Stomach (tissue), 8 donors: ENCODE measurements at regions not wholly inside any gene's neighbourhood (a gene's known extent, or its start where the extent isn't known, plus 50 kb on each side); places are given as distances from the start of the nearest gene placed in this dataset.

ENCODE experiments used
- DNase-seq, 2 donors: peaks; one replicate each; pipeline versions ENCODE4 v3.0.0 to v3.0.0-alpha.2; 2013 to 2019
- H3K27ac ChIP-seq, 5 donors: fragments of 200-600 bp in 4 of 5; sonication (generic) in 4 of 5; one replicate each; pipeline ENCODE4 v1.5.1; 2013 to 2019; ENCODE audit warnings: mild to moderate bottlenecking in 1 of 5, moderate library complexity in 1 of 5
- H3K27me3 ChIP-seq, 3 donors: fragments of 200-600 bp; sonication (generic); one replicate each; pipeline ENCODE4 v1.5.1; 2017 to 2019; ENCODE audit warnings: mixed run types in 1 of 3
- H3K36me3 ChIP-seq, 4 donors: fragments of 200-600 bp; sonication (generic); 1 replicate in 3 of 4; 2 replicates in 1 of 4; pipeline ENCODE4 v1.5.1; 2016 to 2019
- H3K4me1 ChIP-seq, 4 donors: fragments of 200-600 bp; sonication (generic); one replicate each; pipeline ENCODE4 v1.5.1; 2016 to 2019
- H3K4me3 ChIP-seq, 4 donors: fragments of 200-600 bp; sonication (generic) in 3 of 4; one replicate each; pipeline ENCODE4 v1.5.1; 2016 to 2019; ENCODE audit warnings: mild to moderate bottlenecking in 1 of 4
- H3K9me3 ChIP-seq, 4 donors: fragments of 200-600 bp; sonication (generic); one replicate each; pipeline ENCODE4 v1.5.1; 2016 to 2019
- EP300 ChIP-seq: sonication (generic); formaldehyde crosslinking; IDR thresholded peaks from one replicate; pipeline ENCODE4 v1.6.1; 2017; ENCODE audit warnings: antibody characterized with exemption
- POLR2A ChIP-seq, 4 donors: fragments of 450-650 bp; IDR thresholded peaks; one replicate each; pipeline ENCODE4 v1.6.1; 2016; ENCODE audit warnings: antibody characterized with exemption in 4 of 4, control low read depth in 2 of 4, mild to moderate bottlenecking in 1 of 4, moderate library complexity in 1 of 4
- POLR2AphosphoS5 ChIP-seq, 3 donors: sonication (generic); formaldehyde crosslinking; IDR thresholded peaks; one replicate each; pipeline ENCODE4 v1.6.1; 2016; ENCODE audit warnings: antibody characterized with exemption in 3 of 3
- WGBS, 5 donors: extraction: QIAGEN DNeasy Blood & Tissue Kit in 3 of 5; methylation state at CpG; one replicate each; pipeline versions ENCODE4 v1.1.5 to v1.1.7; 2013 to 2018; 5-methylcytosine and 5-hydroxymethylcytosine counted together
- intact Hi-C: fragments of 100-400 bp; cut with DNase I; formaldehyde crosslinking; loops from one replicate; pipeline ENCODE4 v1.15.1; 2023; ENCODE audit warnings: low total_unique reads
- TF ChIP-seq, protein P1 (sequence below), 7 experiments: fragments of 450-650 bp in 4 of 7; fragments of 200-600 bp in 3 of 7; sonication (generic) in 3 of 7; IDR thresholded peaks; one replicate each; pipeline ENCODE4 v1.5.1; 2016 to 2019; ENCODE audit warnings: antibody characterized with exemption in 7 of 7, control low read depth in 2 of 7, mild to moderate bottlenecking in 1 of 7
- donor health status: healthy with polysubstance abuse.
- donor health status: Bipolar disorder and iron deficiency.
- donor health status: healthy.

DNA sequence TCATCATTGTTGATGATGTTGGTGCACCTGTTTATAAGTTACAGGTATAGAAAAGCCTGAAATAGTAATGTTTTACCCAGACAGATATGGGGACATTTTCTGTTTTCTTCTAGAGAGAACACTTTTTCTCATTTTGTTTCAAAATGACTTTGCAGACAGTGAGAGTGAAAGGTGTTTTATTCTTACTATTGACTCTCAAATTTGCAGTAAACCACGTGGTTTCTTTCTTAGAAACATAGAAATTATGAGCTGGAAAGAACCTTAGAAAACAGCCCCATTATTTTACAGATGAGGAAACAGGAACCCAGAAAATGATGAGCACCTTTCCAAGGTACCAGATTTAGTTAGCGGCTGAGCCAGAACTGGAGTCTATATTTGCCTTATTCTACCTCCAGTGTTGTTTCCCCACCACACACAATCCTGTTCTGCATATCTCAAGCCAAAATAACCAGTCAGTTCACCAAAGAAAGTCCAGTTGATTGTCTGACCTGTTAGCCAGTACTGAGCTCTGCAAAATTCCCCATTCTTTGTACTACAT, 138.9 kb upstream of the AHR start:
- Histone ChIP-seq H3K4me3 (no peak overlapping the region), H3K36me3 (no peaks in the 10 kb centered on the region), H3K9me3 (no peaks in the 10 kb centered on the region), H3K27me3 (no peaks in the 10 kb centered on the region), H3K27ac (no peak overlapping the region), H3K4me1 (no peaks in the 10 kb centered on the region)
- DNase-seq: no peak
- WGBS, 5 donors: 73 to 78% (median 76%) methylated on average over 2 of the region's 2 CpGs
- TF ChIP-seq POLR2AphosphoS5 (IDR thresholded peaks at IDR 0.05): no peak
- no peak for TF ChIP-seq EP300
- TF ChIP-seq, protein P1, sequence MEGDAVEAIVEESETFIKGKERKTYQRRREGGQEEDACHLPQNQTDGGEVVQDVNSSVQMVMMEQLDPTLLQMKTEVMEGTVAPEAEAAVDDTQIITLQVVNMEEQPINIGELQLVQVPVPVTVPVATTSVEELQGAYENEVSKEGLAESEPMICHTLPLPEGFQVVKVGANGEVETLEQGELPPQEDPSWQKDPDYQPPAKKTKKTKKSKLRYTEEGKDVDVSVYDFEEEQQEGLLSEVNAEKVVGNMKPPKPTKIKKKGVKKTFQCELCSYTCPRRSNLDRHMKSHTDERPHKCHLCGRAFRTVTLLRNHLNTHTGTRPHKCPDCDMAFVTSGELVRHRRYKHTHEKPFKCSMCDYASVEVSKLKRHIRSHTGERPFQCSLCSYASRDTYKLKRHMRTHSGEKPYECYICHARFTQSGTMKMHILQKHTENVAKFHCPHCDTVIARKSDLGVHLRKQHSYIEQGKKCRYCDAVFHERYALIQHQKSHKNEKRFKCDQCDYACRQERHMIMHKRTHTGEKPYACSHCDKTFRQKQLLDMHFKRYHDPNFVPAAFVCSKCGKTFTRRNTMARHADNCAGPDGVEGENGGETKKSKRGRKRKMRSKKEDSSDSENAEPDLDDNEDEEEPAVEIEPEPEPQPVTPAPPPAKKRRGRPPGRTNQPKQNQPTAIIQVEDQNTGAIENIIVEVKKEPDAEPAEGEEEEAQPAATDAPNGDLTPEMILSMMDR (IDR thresholded peaks at IDR 0.05): no peak
- no peak for TF ChIP-seq POLR2A (IDR thresholded peaks at IDR 0.05)
- intact Hi-C loops: no loop called here

DNA sequence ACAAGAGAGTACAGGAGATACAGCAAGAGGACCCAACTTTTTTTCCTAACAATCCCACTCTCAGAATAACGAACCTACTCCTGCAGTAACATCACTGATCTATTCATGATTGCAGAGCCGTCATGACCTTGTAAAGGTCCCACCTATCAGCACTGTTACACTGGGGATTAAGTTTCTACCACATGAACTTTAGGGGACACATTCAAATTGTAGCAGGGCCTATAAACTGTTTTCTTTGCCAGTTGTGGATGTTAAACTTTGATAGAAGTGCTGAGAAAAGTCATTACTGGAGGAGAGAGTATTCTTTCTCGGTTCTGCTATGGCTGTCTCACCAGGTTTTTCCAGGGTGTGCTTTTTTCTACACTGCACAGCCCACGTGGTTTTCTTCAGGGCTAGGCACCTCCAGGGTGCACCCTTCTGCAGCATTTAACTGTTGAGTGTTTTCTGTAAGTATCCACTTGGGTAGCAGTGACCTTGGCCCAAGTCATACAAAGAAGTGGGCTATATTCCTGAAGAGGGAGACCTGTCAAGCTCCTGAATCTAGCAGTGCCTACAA, 131.6 kb upstream of the AHR start:
- TF ChIP-seq, protein P1 (IDR thresholded peaks at IDR 0.05): no peak
- TF ChIP-seq EP300 (no peak), POLR2A (IDR thresholded peaks at IDR 0.05) (no peak), POLR2AphosphoS5 (IDR thresholded peaks at IDR 0.05) (no peak)
- WGBS, 5 donors: 61 to 74% (median 64%) methylated on average over 4 of the region's 4 CpGs

DNA sequence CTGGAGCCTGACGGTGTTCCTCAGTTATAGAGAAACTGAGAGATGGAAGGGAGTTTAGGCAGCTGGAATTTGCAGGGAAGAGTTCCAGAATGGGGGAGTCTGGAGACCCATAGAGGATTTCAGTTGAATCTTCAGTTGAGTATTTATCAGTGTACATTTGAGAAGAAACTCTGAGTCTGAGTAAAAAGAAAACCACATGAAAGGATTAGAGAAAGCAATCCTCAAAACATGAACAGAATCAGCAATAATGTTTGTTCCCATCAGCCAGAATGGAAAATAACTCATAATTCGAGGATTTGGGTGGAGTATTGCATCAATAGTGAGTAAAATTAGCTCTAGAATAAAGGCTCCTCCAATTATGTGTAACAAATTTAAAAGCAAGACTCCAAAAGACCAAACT, 130.0 kb upstream of the AHR start:
- Histone ChIP-seq H3K36me3 (no peaks in the 10 kb centered on the region), H3K27ac (no peak overlapping the region), H3K4me3 (no peak overlapping the region), H3K9me3 (no peaks in the 10 kb centered on the region), H3K4me1 (no peaks in the 10 kb centered on the region), H3K27me3 (no peaks in the 10 kb centered on the region)
- intact Hi-C loops: no loop called here
- DNase-seq: no peak
- WGBS, 5 donors: 73 to 82% (median 79%) methylated on average over 2 of the region's 2 CpGs
- TF ChIP-seq, protein P1 (IDR thresholded peaks at IDR 0.05): no peak
- TF ChIP-seq POLR2AphosphoS5 (IDR thresholded peaks at IDR 0.05): no peak
- TF ChIP-seq EP300: no peak
- TF ChIP-seq POLR2A (IDR thresholded peaks at IDR 0.05): no peak

More for the DNA sequence above, 131.6 kb upstream of the AHR start:
- no peak for DNase-seq
- no peaks in the 10 kb centered on the region for H3K36me3 ChIP-seq
- H3K4me3 ChIP-seq: no peak overlapping the region
- H3K4me1 ChIP-seq: no peaks in the 10 kb centered on the region
- no peaks in the 10 kb centered on the region for H3K9me3 ChIP-seq
- no peak overlapping the region for H3K27ac ChIP-seq
- intact Hi-C loops: no loop called here
- no peaks in the 10 kb centered on the region for H3K27me3 ChIP-seq

DNA sequence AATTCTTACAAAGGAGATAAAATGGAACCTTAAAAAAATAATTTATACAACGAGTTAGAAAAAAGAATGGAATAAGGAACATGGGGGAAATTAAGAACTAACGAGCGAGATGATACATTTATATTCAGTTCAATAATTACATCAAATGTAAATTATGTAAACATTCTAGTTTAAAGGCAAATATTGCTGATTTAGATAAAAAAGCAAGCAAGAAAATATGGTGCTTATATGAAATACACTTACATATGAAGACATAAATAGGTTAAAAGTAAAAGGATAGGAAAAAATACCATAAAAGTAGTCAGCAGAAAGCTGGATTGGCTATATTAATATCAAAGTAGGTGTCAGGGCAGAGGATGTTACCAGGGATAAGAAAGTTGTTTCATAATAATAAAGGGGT, 127.0 kb upstream of the AHR start:
- H3K27ac ChIP-seq: no peak overlapping the region
- H3K27me3 ChIP-seq: no peaks in the 10 kb centered on the region
- no peaks in the 10 kb centered on the region for H3K4me1 ChIP-seq
- DNase-seq: no peak
- H3K36me3 ChIP-seq: no peaks in the 10 kb centered on the region
- H3K4me3 ChIP-seq: no peak overlapping the region
- TF ChIP-seq, protein P1 (IDR thresholded peaks at IDR 0.05): no peak
- no peak for TF ChIP-seq POLR2AphosphoS5 (IDR thresholded peaks at IDR 0.05)
- TF ChIP-seq POLR2A (IDR thresholded peaks at IDR 0.05): no peak
- TF ChIP-seq EP300: no peak
- intact Hi-C loops: no loop called here
- 93 to 98% (median 95%) methylated on average over 3 of the region's 3 CpGs for WGBS, 5 donors
- no peaks in the 10 kb centered on the region for H3K9me3 ChIP-seq
